ENCODE measurements at regions not wholly inside any gene's neighbourhood (a gene's known extent, or its start where the extent isn't known, plus 50 kb on each side); places are given as distances from the start of the nearest gene placed in this dataset.

DNA sequence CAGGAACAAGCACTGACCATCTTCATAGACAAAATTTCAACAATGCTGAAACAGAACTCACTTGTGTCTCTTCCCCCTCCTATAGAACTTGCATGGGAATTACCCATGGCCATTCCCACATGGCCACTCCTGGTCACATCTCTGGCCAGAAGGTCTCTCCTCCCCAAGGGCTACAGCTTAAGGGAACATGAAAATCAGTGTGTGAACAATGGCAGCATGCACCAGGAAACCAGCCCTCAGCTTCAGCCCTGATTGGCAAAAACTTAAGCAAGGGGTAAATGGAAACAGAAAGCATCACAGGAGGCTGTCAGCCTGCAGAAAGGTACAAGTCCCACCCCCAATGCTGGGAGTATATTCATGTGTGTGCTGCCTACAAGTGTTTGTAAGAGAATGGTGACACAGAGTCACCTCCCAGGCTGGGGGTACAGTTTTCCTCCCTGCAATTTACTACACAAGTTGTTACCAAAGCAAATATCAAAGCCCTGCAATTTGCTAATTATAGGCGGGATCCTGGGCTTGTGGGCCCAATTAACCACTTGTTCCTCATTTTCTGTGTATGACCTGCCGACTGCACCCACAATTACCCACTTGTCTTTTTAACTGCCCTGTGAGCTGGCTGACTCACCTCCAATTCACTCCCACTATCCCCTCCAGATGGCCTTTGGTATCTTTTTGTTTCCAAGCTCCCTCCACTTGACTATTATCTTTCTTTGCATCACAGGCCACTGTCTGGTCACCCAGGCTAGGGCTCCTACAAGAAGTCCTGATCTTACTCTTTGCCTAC lies 84.4 kb upstream of the HES1 start:
- no peaks in the 10 kb centered on the region for H3K27me3 ChIP-seq
- DNase-seq (ENCODE audit: low spot score): no peak
- no peak overlapping the region for H2AFZ ChIP-seq
- no peak overlapping the region for H3K27ac ChIP-seq
- H3K79me2 ChIP-seq: no peaks in the 10 kb centered on the region
- no peaks in the 10 kb centered on the region for H4K20me1 ChIP-seq (ENCODE audit: insufficient read depth, poor library complexity, severe bottlenecking)
- no peaks in the 10 kb centered on the region for H3K36me3 ChIP-seq (replicated peaks; ENCODE audit: insufficient read depth, low read depth)
- H3K9me3 ChIP-seq (ENCODE audit: low read depth): peaks cover 6% of the 10 kb centered on the region
- TF ChIP-seq, protein P1, sequence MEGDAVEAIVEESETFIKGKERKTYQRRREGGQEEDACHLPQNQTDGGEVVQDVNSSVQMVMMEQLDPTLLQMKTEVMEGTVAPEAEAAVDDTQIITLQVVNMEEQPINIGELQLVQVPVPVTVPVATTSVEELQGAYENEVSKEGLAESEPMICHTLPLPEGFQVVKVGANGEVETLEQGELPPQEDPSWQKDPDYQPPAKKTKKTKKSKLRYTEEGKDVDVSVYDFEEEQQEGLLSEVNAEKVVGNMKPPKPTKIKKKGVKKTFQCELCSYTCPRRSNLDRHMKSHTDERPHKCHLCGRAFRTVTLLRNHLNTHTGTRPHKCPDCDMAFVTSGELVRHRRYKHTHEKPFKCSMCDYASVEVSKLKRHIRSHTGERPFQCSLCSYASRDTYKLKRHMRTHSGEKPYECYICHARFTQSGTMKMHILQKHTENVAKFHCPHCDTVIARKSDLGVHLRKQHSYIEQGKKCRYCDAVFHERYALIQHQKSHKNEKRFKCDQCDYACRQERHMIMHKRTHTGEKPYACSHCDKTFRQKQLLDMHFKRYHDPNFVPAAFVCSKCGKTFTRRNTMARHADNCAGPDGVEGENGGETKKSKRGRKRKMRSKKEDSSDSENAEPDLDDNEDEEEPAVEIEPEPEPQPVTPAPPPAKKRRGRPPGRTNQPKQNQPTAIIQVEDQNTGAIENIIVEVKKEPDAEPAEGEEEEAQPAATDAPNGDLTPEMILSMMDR (IDR thresholded peaks at IDR 0.05; ENCODE audit: poor library complexity): no peak
- TF ChIP-seq EZH2phosphoT487 (IDR thresholded peaks at IDR 0.05; ENCODE audit: low read depth, severe bottlenecking, unreplicated experiment) (no peak), EZH2 (IDR thresholded peaks at IDR 0.05; ENCODE audit: borderline replicate concordance) (no peak)
- H3K9me2 ChIP-seq (replicated peaks; ENCODE audit: insufficient read depth): no peaks in the 10 kb centered on the region
- H3K4me2 ChIP-seq: no peak overlapping the region
- 89% methylated on average over 2 of the region's 2 CpGs for WGBS (ENCODE audit: low lambda C conversion rate, missing lambda C conversion rate)
- no peaks in the 10 kb centered on the region for H3K4me1 ChIP-seq (ENCODE audit: insufficient read depth)
- H3K4me3 ChIP-seq: no peak overlapping the region

GRCh38 chr3:194053136-194053535 lies 82.8 kb upstream of the HES1 start:
- no peak for DNase-seq (ENCODE audit: low spot score)
- Histone ChIP-seq H3K27me3 (no peaks in the 10 kb centered on the region), H3K79me2 (no peaks in the 10 kb centered on the region), H3K9me3 (ENCODE audit: low read depth) (peaks cover 6% of the 10 kb centered on the region), H3K27ac (no peak overlapping the region), H3K9me2 (replicated peaks; ENCODE audit: insufficient read depth) (no peaks in the 10 kb centered on the region), H2AFZ (no peak overlapping the region), H3K36me3 (replicated peaks; ENCODE audit: insufficient read depth, low read depth) (no peaks in the 10 kb centered on the region), H3K4me2 (no peak overlapping the region), H3K4me1 (ENCODE audit: insufficient read depth) (peaks cover 9% of the 10 kb centered on the region), H4K20me1 (ENCODE audit: insufficient read depth, poor library complexity, severe bottlenecking) (no peaks in the 10 kb centered on the region), H3K4me3 (no peak overlapping the region)
- TF ChIP-seq EZH2 (IDR thresholded peaks at IDR 0.05; ENCODE audit: borderline replicate concordance) (no peak), EZH2phosphoT487 (IDR thresholded peaks at IDR 0.05; ENCODE audit: low read depth, severe bottlenecking, unreplicated experiment) (no peak)
- TF ChIP-seq, protein P1 (IDR thresholded peaks at IDR 0.05; ENCODE audit: poor library complexity): no peak
- WGBS (ENCODE audit: low lambda C conversion rate, missing lambda C conversion rate): 84% methylated on average over 4 of the region's 4 CpGs

GRCh38 chr3:194054016-194054415 lies 81.9 kb upstream of the HES1 start:
- DNase-seq (ENCODE audit: low spot score): no peak
- no peaks in the 10 kb centered on the region for H3K27me3 ChIP-seq
- H3K4me3 ChIP-seq: no peak overlapping the region
- H3K27ac ChIP-seq: no peak overlapping the region
- H3K79me2 ChIP-seq: no peaks in the 10 kb centered on the region
- H3K9me3 ChIP-seq (ENCODE audit: low read depth): peaks cover 6% of the 10 kb centered on the region
- WGBS (ENCODE audit: low lambda C conversion rate, missing lambda C conversion rate): 97% methylated on average over 2 of the region's 2 CpGs
- no peaks in the 10 kb centered on the region for H4K20me1 ChIP-seq (ENCODE audit: insufficient read depth, poor library complexity, severe bottlenecking)
- H3K4me1 ChIP-seq (ENCODE audit: insufficient read depth): peaks cover 18% of the 10 kb centered on the region
- H2AFZ ChIP-seq: no peak overlapping the region
- no peaks in the 10 kb centered on the region for H3K9me2 ChIP-seq (replicated peaks; ENCODE audit: insufficient read depth)
- no peak overlapping the region for H3K4me2 ChIP-seq
- no peaks in the 10 kb centered on the region for H3K36me3 ChIP-seq (replicated peaks; ENCODE audit: insufficient read depth, low read depth)
- TF ChIP-seq EZH2 (IDR thresholded peaks at IDR 0.05; ENCODE audit: borderline replicate concordance) (no peak), EZH2phosphoT487 (IDR thresholded peaks at IDR 0.05; ENCODE audit: low read depth, severe bottlenecking, unreplicated experiment) (no peak)
- TF ChIP-seq, protein P1 (IDR thresholded peaks at IDR 0.05; ENCODE audit: poor library complexity): no peak

Measured in hepatocyte (in vitro differentiated cells).